Liver (tissue), 8 donors: ENCODE measurements at regions not wholly inside any gene's neighbourhood (a gene's known extent, or its start where the extent isn't known, plus 50 kb on each side); places are given as distances from the start of the nearest gene placed in this dataset.

Experiments
- DNase-seq: peaks from one replicate; pipeline ENCODE4 v3.0.0-alpha.2; 2017; ENCODE audit warnings: low spot score
- H3K27ac ChIP-seq, 2 donors: one replicate each; pipeline ENCODE4 v1.7.0; 2013; ENCODE audit warnings: inconsistent platforms in 2 of 2, low read length in 2 of 2, control low read depth in 1 of 2, low read depth in 1 of 2, mild to moderate bottlenecking in 1 of 2
- H3K27me3 ChIP-seq, 4 donors: one replicate each; pipeline versions ENCODE4 v1.6.1 to v1.7.0; 2013; ENCODE audit warnings: low read length in 3 of 4, inconsistent platforms in 1 of 4, mild to moderate bottlenecking in 1 of 4, moderate library complexity in 1 of 4; ENCODE audit not compliant: control insufficient read depth in 4 of 4, insufficient read depth in 4 of 4
- H3K36me3 ChIP-seq, 4 donors: one replicate each; pipeline versions ENCODE4 v1.6.1 to v1.7.0; 2013; ENCODE audit warnings: low read length in 3 of 4, mild to moderate bottlenecking in 3 of 4, low read depth in 1 of 4, moderate library complexity in 1 of 4; ENCODE audit not compliant: control insufficient read depth in 4 of 4, insufficient read depth in 3 of 4
- H3K4me1 ChIP-seq, 4 donors: one replicate each; pipeline versions ENCODE4 v1.6.1 to v1.7.0; 2013; ENCODE audit warnings: low read length in 3 of 4, mild to moderate bottlenecking in 3 of 4, moderate library complexity in 1 of 4; ENCODE audit not compliant: control insufficient read depth in 4 of 4, insufficient read depth in 4 of 4
- H3K4me3 ChIP-seq, 3 donors: one replicate each; pipeline versions ENCODE4 v1.6.1 to v1.7.0; 2013; ENCODE audit warnings: low read length in 3 of 3, control low read depth in 1 of 3, low read depth in 1 of 3, mild to moderate bottlenecking in 1 of 3
- H3K9ac ChIP-seq, 2 donors: one replicate each; pipeline ENCODE4 v1.7.0; 2013; ENCODE audit warnings: low read length in 2 of 2, mild to moderate bottlenecking in 2 of 2, moderate library complexity in 2 of 2, control low read depth in 1 of 2, low read depth in 1 of 2
- H3K9me3 ChIP-seq, 4 donors: one replicate each; pipeline versions ENCODE4 v1.6.1 to v1.7.0; 2013; ENCODE audit warnings: low read length in 3 of 4; ENCODE audit not compliant: control insufficient read depth in 4 of 4
- ATF3 ChIP-seq: IDR thresholded peaks from 2 replicates; pipeline ENCODE4 v1.6.1; 2016; ENCODE audit warnings: antibody characterized with exemption
- EGR1 ChIP-seq, 2 donors: IDR thresholded peaks; 2 replicates each; pipeline ENCODE4 v1.6.1; 2016 to 2018; ENCODE audit warnings: antibody characterized with exemption in 2 of 2, low read depth in 2 of 2
- FOXA1 ChIP-seq: IDR thresholded peaks from 2 replicates; pipeline ENCODE4 v1.6.1; 2016; ENCODE audit warnings: antibody characterized with exemption
- FOXA2 ChIP-seq: IDR thresholded peaks from 2 replicates; pipeline ENCODE4 v1.6.1; 2016; ENCODE audit warnings: antibody characterized with exemption
- GABPA ChIP-seq, 2 donors: IDR thresholded peaks in 1 of 2; conservative IDR thresholded peaks in 1 of 2; 2 replicates each; pipeline ENCODE4 v1.6.1; 2016; ENCODE audit warnings: antibody characterized with exemption in 2 of 2, mild to moderate bottlenecking in 1 of 2, moderate library complexity in 1 of 2
- HNF4A ChIP-seq, 2 donors: conservative IDR thresholded peaks; 2 replicates each; pipeline ENCODE4 v1.6.1; 2016; ENCODE audit warnings: antibody characterized with exemption in 2 of 2, mild to moderate bottlenecking in 2 of 2
- JUND ChIP-seq, 2 donors: IDR thresholded peaks; 2 replicates each; pipeline ENCODE4 v1.6.1; 2016; ENCODE audit warnings: antibody characterized with exemption in 2 of 2
- NR2F2 ChIP-seq: IDR thresholded peaks from 2 replicates; pipeline ENCODE4 v1.6.1; 2016; ENCODE audit warnings: antibody characterized with exemption
- RAD21 ChIP-seq, 2 donors: IDR thresholded peaks; 2 replicates each; pipeline ENCODE4 v1.6.1; 2016; ENCODE audit warnings: antibody characterized with exemption in 2 of 2, mild to moderate bottlenecking in 2 of 2
- RXRA ChIP-seq, 2 donors: IDR thresholded peaks; 2 replicates each; pipeline ENCODE4 v1.6.1; 2017 to 2018; ENCODE audit warnings: antibody characterized with exemption in 2 of 2, mild to moderate bottlenecking in 1 of 2
- SP1 ChIP-seq: IDR thresholded peaks from 2 replicates; pipeline ENCODE4 v1.6.1; 2018; ENCODE audit warnings: antibody characterized with exemption, mild to moderate bottlenecking
- TAF1 ChIP-seq: conservative IDR thresholded peaks from 2 replicates; pipeline ENCODE4 v1.6.1; 2016; ENCODE audit warnings: antibody characterized with exemption, mild to moderate bottlenecking
- YY1 ChIP-seq: IDR thresholded peaks from 2 replicates; pipeline ENCODE4 v1.6.1; 2016; ENCODE audit warnings: antibody characterized with exemption, mild to moderate bottlenecking
- ZBTB33 ChIP-seq: IDR thresholded peaks from 2 replicates; pipeline ENCODE4 v1.6.1; 2016; ENCODE audit warnings: antibody characterized with exemption
- WGBS: extraction: QIAGEN DNeasy Blood & Tissue Kit; methylation state at CpG from one replicate; pipeline ENCODE4 v1.1.7; 2013; 5-methylcytosine and 5-hydroxymethylcytosine counted together
- TF ChIP-seq, protein P1 (sequence below): IDR thresholded peaks from 2 replicates; pipeline ENCODE4 v1.6.1; 2016; ENCODE audit warnings: antibody characterized with exemption, mild to moderate bottlenecking
- TF ChIP-seq, protein P2 (sequence below): IDR thresholded peaks from 2 replicates; pipeline ENCODE4 v1.6.1; 2016; ENCODE audit warnings: antibody characterized with exemption
- TF ChIP-seq, protein P3 (sequence below): fragments of 150-350 bp; IDR thresholded peaks from 2 replicates; pipeline ENCODE4 v1.5.1; 2017; ENCODE audit warnings: improper control_type of control experiment, low read depth, low read length; ENCODE audit not compliant: missing input control
- donor health status: healthy.
- donor health status: healthy.
- donor health status: healthy.
- donor health status: healthy.
- donor health status: healthy.

GRCh38 chr3:157607826-157608405, 104.7 kb upstream of the VEPH1 start:
- no peak for TF ChIP-seq RXRA (IDR thresholded peaks at IDR 0.05)
- TF ChIP-seq NR2F2, result no peak
- TF ChIP-seq, protein P1, sequence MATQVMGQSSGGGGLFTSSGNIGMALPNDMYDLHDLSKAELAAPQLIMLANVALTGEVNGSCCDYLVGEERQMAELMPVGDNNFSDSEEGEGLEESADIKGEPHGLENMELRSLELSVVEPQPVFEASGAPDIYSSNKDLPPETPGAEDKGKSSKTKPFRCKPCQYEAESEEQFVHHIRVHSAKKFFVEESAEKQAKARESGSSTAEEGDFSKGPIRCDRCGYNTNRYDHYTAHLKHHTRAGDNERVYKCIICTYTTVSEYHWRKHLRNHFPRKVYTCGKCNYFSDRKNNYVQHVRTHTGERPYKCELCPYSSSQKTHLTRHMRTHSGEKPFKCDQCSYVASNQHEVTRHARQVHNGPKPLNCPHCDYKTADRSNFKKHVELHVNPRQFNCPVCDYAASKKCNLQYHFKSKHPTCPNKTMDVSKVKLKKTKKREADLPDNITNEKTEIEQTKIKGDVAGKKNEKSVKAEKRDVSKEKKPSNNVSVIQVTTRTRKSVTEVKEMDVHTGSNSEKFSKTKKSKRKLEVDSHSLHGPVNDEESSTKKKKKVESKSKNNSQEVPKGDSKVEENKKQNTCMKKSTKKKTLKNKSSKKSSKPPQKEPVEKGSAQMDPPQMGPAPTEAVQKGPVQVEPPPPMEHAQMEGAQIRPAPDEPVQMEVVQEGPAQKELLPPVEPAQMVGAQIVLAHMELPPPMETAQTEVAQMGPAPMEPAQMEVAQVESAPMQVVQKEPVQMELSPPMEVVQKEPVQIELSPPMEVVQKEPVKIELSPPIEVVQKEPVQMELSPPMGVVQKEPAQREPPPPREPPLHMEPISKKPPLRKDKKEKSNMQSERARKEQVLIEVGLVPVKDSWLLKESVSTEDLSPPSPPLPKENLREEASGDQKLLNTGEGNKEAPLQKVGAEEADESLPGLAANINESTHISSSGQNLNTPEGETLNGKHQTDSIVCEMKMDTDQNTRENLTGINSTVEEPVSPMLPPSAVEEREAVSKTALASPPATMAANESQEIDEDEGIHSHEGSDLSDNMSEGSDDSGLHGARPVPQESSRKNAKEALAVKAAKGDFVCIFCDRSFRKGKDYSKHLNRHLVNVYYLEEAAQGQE, result no peak
- TF ChIP-seq HNF4A (conservative IDR thresholded peaks at IDR 0.05), result no peak
- no peak for TF ChIP-seq TAF1
- no peak for TF ChIP-seq FOXA2
- TF ChIP-seq ATF3, result no peak
- TF ChIP-seq, protein P2, sequence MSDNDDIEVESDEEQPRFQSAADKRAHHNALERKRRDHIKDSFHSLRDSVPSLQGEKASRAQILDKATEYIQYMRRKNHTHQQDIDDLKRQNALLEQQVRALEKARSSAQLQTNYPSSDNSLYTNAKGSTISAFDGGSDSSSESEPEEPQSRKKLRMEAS, result no peak
- Histone ChIP-seq H3K9ac (no peak overlapping the region), H3K4me3 (no peak overlapping the region), H3K27ac (no peak overlapping the region), H3K27me3 (no peaks in the 10 kb centered on the region), H3K4me1 (no peaks in the 10 kb centered on the region), H3K9me3 (no peaks in the 10 kb centered on the region), H3K36me3 (no peaks in the 10 kb centered on the region)
- DNase-seq, result no peak
- 82% methylated on average over 9 of the region's 9 CpGs for WGBS

- H3K27ac ChIP-seq, result no peak overlapping the region
- no peaks in the 10 kb centered on the region for H3K36me3 ChIP-seq
- H3K9ac ChIP-seq, result no peak overlapping the region
- peaks cover 0 to 3% (median 0%) of the 10 kb centered on the region in 4 donors for H3K27me3 ChIP-seq
- no peak for TF ChIP-seq FOXA1
- TF ChIP-seq HNF4A (conservative IDR thresholded peaks at IDR 0.05), result no peak
- no peak for TF ChIP-seq ZBTB33
- no peak for TF ChIP-seq FOXA2
- no peak for TF ChIP-seq SP1
- TF ChIP-seq RAD21 (IDR thresholded peaks at IDR 0.05), result no peak
- TF ChIP-seq JUND (IDR thresholded peaks at IDR 0.05), result no peak
- TF ChIP-seq, protein P1, result no peak
- no peak for TF ChIP-seq GABPA (IDR thresholded peaks at IDR 0.05 in 1 of 2, conservative IDR thresholded peaks at IDR 0.05 in 1 of 2)
- no peak for TF ChIP-seq RXRA (IDR thresholded peaks at IDR 0.05)
- no peak for TF ChIP-seq EGR1 (IDR thresholded peaks at IDR 0.05; ENCODE audit: low read depth in 2 of 2)
- no peak for TF ChIP-seq YY1
- TF ChIP-seq, protein P3, sequence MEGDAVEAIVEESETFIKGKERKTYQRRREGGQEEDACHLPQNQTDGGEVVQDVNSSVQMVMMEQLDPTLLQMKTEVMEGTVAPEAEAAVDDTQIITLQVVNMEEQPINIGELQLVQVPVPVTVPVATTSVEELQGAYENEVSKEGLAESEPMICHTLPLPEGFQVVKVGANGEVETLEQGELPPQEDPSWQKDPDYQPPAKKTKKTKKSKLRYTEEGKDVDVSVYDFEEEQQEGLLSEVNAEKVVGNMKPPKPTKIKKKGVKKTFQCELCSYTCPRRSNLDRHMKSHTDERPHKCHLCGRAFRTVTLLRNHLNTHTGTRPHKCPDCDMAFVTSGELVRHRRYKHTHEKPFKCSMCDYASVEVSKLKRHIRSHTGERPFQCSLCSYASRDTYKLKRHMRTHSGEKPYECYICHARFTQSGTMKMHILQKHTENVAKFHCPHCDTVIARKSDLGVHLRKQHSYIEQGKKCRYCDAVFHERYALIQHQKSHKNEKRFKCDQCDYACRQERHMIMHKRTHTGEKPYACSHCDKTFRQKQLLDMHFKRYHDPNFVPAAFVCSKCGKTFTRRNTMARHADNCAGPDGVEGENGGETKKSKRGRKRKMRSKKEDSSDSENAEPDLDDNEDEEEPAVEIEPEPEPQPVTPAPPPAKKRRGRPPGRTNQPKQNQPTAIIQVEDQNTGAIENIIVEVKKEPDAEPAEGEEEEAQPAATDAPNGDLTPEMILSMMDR, result no peak
- TF ChIP-seq ATF3, result no peak
- no peak for TF ChIP-seq NR2F2
- no peaks in the 10 kb centered on the region for H3K9me3 ChIP-seq
- WGBS, result 47% methylated on average over 4 of the region's 4 CpGs
- DNase-seq, result no peak
- no peaks in the 10 kb centered on the region for H3K4me1 ChIP-seq
- no peak overlapping the region for H3K4me3 ChIP-seq
Observed at GRCh38 chr3:157606852-157607197, 103.6 kb upstream of the VEPH1 start.
